Caco-2 (cell line): ENCODE measurements at regions not wholly inside any gene's neighbourhood (a gene's known extent, or its start where the extent isn't known, plus 50 kb on each side); places are given as distances from the start of the nearest gene placed in this dataset.

ENCODE experiments used
- BruUV-seq: library from RNA; stranded (reverse); fragments of 400-500 nt; replicated peaks from 2 replicates; lab custom pipeline; 2021; lab: Mats Ljungman, UMichigan
- CTCF ChIA-PET: fragments of 300-600 bp; sonication (Branson Sonifier 250); formaldehyde crosslinking; loops from one replicate; lab custom pipeline; 2022; ENCODE audit warnings: antibody characterized with exemption; lab: Charles Lee
- POLR2A ChIA-PET: fragments of 300-600 bp; sonication (Branson Sonifier 250); formaldehyde crosslinking; loops from one replicate; lab custom pipeline; 2022; ENCODE audit warnings: antibody characterized with exemption; lab: Charles Lee
- DNase-seq, 2 experiments: peaks; one replicate each; pipeline versions ENCODE4 v3.0.0 to v3.0.0-alpha.2; 2020 to 2022
- H3K27me3 ChIP-seq: replicated peaks from 2 replicates; pipeline ENCODE4 v1.6.0; 2011; ENCODE audit warnings: low read length; ENCODE audit not compliant: control insufficient read depth, insufficient read depth
- H3K36me3 ChIP-seq: 2 replicates; pipeline ENCODE4 v1.5.1; 2011; ENCODE audit warnings: low read length; ENCODE audit not compliant: control insufficient read depth, insufficient read depth
- H3K4me1 ChIP-seq: fragments of 250-450 bp; sonication (Bioruptor Pico); 2 replicates; pipeline ENCODE4 v1.5.1; 2020; ENCODE audit warnings: mild to moderate bottlenecking
- H3K4me3 ChIP-seq: 2 replicates; pipeline ENCODE4 v1.5.1; 2011; ENCODE audit warnings: low read depth, mild to moderate bottlenecking, control low read depth, low read length
- H3K9me3 ChIP-seq: fragments of 250-450 bp; sonication (Bioruptor Pico); 2 replicates; pipeline ENCODE4 v1.5.1; 2020; ENCODE audit warnings: mild to moderate bottlenecking, moderate library complexity
- H3K27ac Mint-ChIP-seq: one replicate; pipeline ENCODE4 v1.8.0; 2022; ENCODE audit warnings: mixed read lengths; ENCODE audit not compliant: unreplicated experiment
- H3K27me3 Mint-ChIP-seq: one replicate; pipeline ENCODE4 v1.8.0; 2022; ENCODE audit warnings: mixed read lengths; ENCODE audit not compliant: insufficient read depth, unreplicated experiment
- H3K36me3 Mint-ChIP-seq: one replicate; pipeline ENCODE4 v1.8.0; 2022; ENCODE audit warnings: mild to moderate bottlenecking, mixed read lengths; ENCODE audit not compliant: insufficient read depth, unreplicated experiment
- H3K4me1 Mint-ChIP-seq: one replicate; pipeline ENCODE4 v1.8.0; 2022; ENCODE audit warnings: low read depth, mixed read lengths; ENCODE audit not compliant: unreplicated experiment
- H3K4me3 Mint-ChIP-seq: one replicate; pipeline ENCODE4 v1.8.0; 2022; ENCODE audit warnings: mild to moderate bottlenecking, moderate library complexity, mixed read lengths; ENCODE audit not compliant: unreplicated experiment
- H3K9me3 Mint-ChIP-seq: one replicate; pipeline ENCODE4 v1.8.0; 2022; ENCODE audit warnings: mixed read lengths; ENCODE audit not compliant: unreplicated experiment
- CTCF ChIP-seq, 2 experiments: fragments of 200-600 bp in 1 of 2; IDR thresholded peaks; 1 replicate in 1 of 2; 2 replicates in 1 of 2; pipeline versions ENCODE4 v1.5.1 to v1.8.0; 2011 to 2022; ENCODE audit warnings: antibody characterized with exemption in 1 of 2, control low read depth in 1 of 2, inconsistent platforms in 1 of 2, low read depth in 1 of 2, low read length in 1 of 2, mild to moderate bottlenecking in 1 of 2, moderate library complexity in 1 of 2; ENCODE audit not compliant: insufficient read depth in 1 of 2, severe bottlenecking in 1 of 2, unreplicated experiment in 1 of 2
- intact Hi-C: fragments of 100-400 bp; cut with micrococcal nuclease; formaldehyde crosslinking; loops from one replicate; pipeline ENCODE4 v1.10.0; 2022; ENCODE audit not compliant: unreplicated experiment

DNA sequence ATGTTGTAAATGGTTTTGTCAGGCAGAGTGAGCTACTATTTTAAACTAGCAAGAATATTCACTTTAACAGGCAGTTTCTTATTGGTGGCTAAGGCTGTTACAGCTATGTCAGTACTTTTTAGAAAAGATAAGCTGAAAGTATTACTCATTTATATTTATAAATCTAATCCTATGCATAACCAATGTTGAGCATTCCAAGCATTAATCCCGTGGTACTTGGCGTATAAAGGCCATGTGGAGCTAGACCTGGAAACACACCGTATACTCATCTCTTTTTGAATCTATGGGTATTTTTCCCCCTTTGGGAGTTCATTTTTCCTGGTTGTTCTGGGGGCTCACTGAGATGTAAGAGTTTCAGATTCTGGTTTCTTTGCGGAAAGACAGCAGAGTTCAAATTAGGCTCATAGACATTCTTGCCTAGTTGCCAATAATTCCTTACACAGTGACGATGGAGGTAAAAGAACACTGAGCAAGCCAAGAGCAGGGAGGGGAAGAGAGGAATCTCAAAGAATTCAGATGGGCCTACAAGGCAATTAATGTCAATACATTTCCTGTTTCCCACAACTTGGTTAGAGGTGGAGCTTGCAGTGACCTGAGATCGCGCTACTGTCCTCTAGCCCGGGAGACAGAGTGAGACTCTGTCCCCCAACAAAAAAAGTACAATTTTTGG, 211.5 kb downstream of the SOX4 start:
- POLR2A ChIA-PET: no interaction called here

DNA sequence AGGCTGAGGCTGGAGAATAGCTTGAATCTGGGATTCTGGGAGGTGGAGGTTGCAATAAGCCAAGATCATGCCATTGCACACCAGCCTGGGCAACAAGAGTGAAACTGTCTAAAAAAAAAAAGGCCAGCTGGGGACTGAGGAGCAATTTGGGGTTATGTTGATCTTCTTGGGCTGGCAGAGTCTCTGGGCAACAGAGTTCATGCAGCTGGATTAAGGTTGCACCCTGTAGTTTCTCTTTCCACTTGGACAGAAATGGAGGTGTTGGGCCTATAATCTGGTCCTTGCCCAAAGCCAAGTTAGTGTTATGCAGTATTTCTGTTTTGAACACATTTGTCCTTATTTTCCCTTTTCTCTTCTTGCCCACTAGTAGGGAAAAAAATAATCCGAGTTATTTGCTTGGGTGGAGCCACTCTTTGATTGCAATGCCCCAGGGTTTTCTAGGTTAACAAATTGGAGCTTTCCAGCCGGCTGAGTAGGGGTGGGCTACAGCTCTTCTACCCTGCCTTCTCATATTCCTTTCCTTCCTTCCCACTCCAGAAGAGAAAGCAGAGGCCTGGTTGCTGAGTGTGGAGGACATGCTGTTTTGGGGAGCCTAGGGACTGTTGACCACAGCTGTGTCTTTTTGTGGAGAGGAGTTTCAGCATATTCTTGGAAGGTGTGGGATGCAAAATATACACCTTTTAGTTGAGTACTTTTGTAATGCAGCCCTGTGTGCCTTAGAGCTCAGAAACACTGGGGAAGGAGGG, 213.9 kb downstream of the SOX4 start:
- no peak for TF ChIP-seq CTCF (IDR thresholded peaks at IDR 0.05; ENCODE audit: insufficient read depth in 1 of 2, low read depth in 1 of 2, low read length in 1 of 2, severe bottlenecking in 1 of 2, unreplicated experiment in 1 of 2)
- BruUV-seq: no TSS peak
- Mint-ChIP-seq H3K9me3 (no peaks in the 10 kb centered on the region), H3K27ac (no peak overlapping the region), H3K36me3 (no peaks in the 10 kb centered on the region), H3K27me3 (no peaks in the 10 kb centered on the region), H3K4me1 (peaks cover 8% of the 10 kb centered on the region), H3K4me3 (no peak overlapping the region)
- Histone ChIP-seq H3K4me1 (no peaks in the 10 kb centered on the region), H3K9me3 (no peaks in the 10 kb centered on the region), H3K36me3 (no peaks in the 10 kb centered on the region), H3K4me3 (no peak overlapping the region), H3K27me3 (no peaks in the 10 kb centered on the region)
- DNase-seq: no peak
- CTCF ChIA-PET: no interaction called here
- intact Hi-C loops: no loop called here
- POLR2A ChIA-PET: no interaction called here

More for the DNA sequence above, 211.5 kb downstream of the SOX4 start:
- Mint-ChIP-seq H3K27me3 (no peaks in the 10 kb centered on the region), H3K36me3 (no peaks in the 10 kb centered on the region), H3K9me3 (no peaks in the 10 kb centered on the region), H3K4me1 (peaks cover 8% of the 10 kb centered on the region), H3K4me3 (no peak overlapping the region), H3K27ac (no peak overlapping the region)
- CTCF ChIA-PET: no interaction called here
- no peaks in the 10 kb centered on the region for H3K9me3 ChIP-seq
- H3K4me3 ChIP-seq: no peak overlapping the region
- no peaks in the 10 kb centered on the region for H3K27me3 ChIP-seq
- no peaks in the 10 kb centered on the region for H3K36me3 ChIP-seq
- BruUV-seq: no TSS peak
- no peak for DNase-seq
- no peaks in the 10 kb centered on the region; the same call in 1 of the 2 replicates for H3K4me1 ChIP-seq
- no peak for TF ChIP-seq CTCF (IDR thresholded peaks at IDR 0.05; ENCODE audit: insufficient read depth in 1 of 2, low read depth in 1 of 2, low read length in 1 of 2, severe bottlenecking in 1 of 2, unreplicated experiment in 1 of 2)
- intact Hi-C loops: no loop called here

DNA sequence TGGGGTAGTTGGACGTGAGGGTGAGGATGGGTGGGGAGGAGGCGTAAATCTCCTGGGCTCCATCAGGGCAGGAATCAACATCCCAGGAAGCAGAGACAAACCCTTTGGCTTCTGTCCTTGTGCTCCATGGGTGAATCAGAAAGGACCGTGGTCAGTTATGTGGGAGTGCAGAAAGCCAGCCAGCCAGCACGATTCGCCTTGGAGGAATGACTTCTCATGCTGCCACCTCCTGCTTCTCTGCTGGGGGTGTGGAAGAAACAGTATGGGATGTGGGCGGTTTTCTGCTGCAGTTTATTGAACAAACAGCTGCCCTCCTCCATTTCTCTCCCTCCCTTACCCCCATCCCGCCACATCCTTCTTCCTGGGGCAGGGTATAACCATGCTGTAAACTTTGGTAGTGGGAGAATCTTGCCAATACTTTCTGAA, 214.5 kb downstream of the SOX4 start:
- intact Hi-C loops: no loop called here
- CTCF ChIA-PET: no interaction called here
- no peak for TF ChIP-seq CTCF (IDR thresholded peaks at IDR 0.05; ENCODE audit: insufficient read depth in 1 of 2, low read depth in 1 of 2, low read length in 1 of 2, severe bottlenecking in 1 of 2, unreplicated experiment in 1 of 2)
- Mint-ChIP-seq H3K27me3 (no peaks in the 10 kb centered on the region), H3K4me3 (no peak overlapping the region), H3K36me3 (no peaks in the 10 kb centered on the region), H3K9me3 (no peaks in the 10 kb centered on the region), H3K4me1 (peaks cover 8% of the 10 kb centered on the region), H3K27ac (peak overlapping the region; percentile 55)
- POLR2A ChIA-PET: no interaction called here
- Histone ChIP-seq H3K4me3 (no peak overlapping the region), H3K4me1 (no peaks in the 10 kb centered on the region), H3K27me3 (no peaks in the 10 kb centered on the region), H3K9me3 (no peaks in the 10 kb centered on the region), H3K36me3 (no peaks in the 10 kb centered on the region)
- no TSS peak for BruUV-seq
- peak in 1 of 2 experiments; percentile 42 for DNase-seq
